ENCODE measurements at regions not wholly inside any gene's neighbourhood (a gene's known extent, or its start where the extent isn't known, plus 50 kb on each side); places are given as distances from the start of the nearest gene placed in this dataset.

- DNase-seq = no peak
Observed at GRCh38 chr12:111195316-111195715, 173.6 kb downstream of the PHETA1 start.

GRCh38 chr12:111194703-111195051 lies 174.2 kb downstream of the PHETA1 start:
- DNase-seq = no peak

DNA sequence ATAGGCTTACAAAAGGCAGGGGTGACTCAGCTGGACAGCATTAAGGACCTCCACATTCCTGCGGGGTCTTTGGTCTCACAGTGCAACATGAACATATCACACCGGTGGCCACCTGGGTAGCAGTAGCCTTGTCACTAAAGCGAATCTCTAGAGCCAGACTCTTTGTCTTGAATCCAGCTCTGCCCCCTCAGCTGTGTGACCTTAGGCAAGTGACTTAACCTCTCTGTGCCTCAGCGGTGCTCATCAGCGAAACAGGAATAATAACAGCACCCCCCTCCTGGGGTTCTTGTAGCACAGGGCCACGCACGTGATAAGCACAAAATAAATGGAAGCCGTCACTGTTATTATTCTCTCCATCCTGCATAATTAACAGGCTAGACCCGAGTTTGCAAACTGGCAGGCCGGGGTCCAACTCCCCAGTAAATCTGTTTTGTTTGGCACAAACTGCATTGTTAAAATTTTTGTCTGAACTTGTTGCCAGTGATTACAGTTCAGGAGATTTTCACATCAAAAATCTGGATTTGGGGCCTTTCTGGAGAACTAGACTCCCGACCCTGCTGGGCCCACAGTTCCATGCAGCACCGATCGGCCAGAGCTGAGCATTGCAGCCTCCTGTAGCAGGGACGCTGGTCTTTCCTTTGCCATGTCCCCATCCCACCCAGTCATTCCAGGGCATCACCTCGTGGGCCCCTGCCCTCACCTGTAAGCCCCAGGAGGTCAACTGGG lies 174.8 kb downstream of the PHETA1 start:
- no peak for DNase-seq

GRCh38 chr12:111193496-111193895 lies 175.4 kb downstream of the PHETA1 start:
- no peak for DNase-seq

- DNase-seq = no peak
Observed at GRCh38 chr12:111193067-111193466, 175.8 kb downstream of the PHETA1 start.

DNA sequence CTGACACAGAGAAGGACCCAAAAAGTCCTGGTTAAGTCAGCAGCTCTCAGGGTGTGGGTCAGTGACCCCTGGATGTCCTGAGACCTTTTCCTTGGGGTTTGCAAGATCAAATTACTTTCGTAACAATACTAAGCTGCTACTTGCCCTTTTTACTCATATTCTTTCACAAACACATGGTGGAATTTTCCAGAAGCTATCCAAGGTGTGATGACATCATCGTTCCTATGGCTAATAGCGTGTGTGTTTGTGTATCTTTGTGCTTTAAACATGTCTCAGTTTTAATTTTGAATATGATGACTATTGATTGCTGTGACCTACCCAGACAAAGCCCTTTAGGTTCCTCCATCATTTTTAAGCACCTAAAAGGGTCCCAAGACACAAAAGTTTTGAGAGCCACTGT lies 176.2 kb downstream of the PHETA1 start:
- DNase-seq = no peak

- DNase-seq = no peak
Observed at GRCh38 chr12:111190741-111191526, 178.0 kb downstream of the PHETA1 start.

- no peak for DNase-seq
Observed at GRCh38 chr12:111189792-111190191, 179.1 kb downstream of the PHETA1 start.

- DNase-seq = no peak
Observed at GRCh38 chr12:111188436-111188835, 180.5 kb downstream of the PHETA1 start.

- DNase-seq = no peak
Observed at GRCh38 chr12:111186347-111186746, 182.5 kb downstream of the PHETA1 start.

GRCh38 chr12:111185889-111186227 lies 183.0 kb downstream of the PHETA1 start:
- DNase-seq = no peak

DNA sequence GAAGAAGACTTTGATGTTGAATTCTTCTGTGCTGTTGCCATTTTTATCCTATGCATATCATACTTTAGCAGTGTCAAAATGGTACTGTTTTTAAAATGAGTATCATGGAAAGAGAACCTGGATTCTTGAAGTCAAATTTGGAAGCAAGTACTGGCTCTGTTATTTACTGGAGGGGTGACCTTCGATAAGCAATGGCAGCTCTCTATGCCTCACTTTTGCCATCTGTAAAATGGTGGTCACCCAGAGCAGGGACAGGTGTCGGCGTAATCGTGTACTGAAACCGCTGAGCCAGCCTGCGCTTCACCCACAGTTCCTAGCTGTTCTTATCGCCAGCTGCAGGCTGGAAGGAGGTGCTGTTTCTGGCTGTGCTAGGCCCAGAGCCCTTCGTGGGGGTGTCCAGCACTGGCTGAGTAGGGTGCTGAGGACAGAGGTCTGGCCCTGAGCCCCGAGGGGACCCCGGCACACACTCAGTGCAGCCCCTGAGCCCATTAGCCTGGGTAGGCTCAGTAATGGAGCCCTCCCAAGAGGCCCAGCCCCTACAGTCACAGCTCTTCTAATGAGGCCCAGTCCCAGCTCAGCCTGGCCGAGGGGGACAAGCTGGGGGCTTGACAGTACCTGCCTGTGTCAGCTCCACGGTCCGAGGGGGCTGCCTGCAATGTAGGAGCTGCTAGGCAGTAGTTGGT lies 183.5 kb downstream of the PHETA1 start:
- no peak for DNase-seq

GRCh38 chr12:111184161-111184560 lies 184.7 kb downstream of the PHETA1 start:
- DNase-seq = no peak

DNA sequence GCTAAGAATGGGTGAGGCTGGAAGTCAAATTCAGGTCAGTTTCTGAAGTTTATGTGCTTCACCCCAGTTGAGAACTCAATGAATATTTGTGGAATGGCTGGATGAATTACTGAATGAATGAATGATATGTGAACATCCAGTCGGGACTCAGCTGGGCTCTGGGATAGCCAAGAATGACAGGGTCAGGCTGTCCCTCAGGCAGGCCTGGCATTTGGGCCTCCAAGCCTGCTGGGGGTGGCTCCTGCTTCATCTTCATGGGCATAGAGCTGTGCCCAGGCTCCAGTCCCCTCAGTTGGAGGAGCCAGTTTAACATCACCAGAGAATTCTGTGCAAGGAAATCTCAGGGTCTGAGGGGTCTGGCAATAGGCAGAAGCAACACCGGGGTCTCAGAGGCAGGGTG lies 185.8 kb downstream of the PHETA1 start:
- no peak for DNase-seq

DNA sequence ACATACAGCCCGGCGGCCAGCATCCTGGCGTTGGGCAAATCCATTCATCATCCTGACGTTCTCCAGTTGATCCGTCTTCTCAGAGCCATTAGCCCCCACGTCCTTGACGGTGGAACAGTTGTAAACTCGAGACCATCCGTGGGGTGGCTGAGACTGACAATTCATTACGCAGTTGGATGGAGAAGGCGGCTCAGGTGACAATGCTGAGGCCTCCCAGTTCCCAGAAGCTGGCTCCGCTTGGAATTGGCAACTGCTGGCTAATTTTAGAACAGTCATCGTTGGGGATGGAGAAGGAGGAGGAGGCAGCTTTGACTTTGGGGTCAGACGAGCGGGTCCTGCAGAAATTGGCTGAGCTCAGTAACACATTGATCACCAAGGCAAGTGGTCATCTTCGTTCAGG lies 186.5 kb downstream of the PHETA1 start:
- DNase-seq = no peak

GRCh38 chr12:111181143-111181726 lies 187.7 kb downstream of the PHETA1 start:
- no peak for DNase-seq

- no peak for DNase-seq
Observed at GRCh38 chr12:111180426-111181142, 188.3 kb downstream of the PHETA1 start.

DNA sequence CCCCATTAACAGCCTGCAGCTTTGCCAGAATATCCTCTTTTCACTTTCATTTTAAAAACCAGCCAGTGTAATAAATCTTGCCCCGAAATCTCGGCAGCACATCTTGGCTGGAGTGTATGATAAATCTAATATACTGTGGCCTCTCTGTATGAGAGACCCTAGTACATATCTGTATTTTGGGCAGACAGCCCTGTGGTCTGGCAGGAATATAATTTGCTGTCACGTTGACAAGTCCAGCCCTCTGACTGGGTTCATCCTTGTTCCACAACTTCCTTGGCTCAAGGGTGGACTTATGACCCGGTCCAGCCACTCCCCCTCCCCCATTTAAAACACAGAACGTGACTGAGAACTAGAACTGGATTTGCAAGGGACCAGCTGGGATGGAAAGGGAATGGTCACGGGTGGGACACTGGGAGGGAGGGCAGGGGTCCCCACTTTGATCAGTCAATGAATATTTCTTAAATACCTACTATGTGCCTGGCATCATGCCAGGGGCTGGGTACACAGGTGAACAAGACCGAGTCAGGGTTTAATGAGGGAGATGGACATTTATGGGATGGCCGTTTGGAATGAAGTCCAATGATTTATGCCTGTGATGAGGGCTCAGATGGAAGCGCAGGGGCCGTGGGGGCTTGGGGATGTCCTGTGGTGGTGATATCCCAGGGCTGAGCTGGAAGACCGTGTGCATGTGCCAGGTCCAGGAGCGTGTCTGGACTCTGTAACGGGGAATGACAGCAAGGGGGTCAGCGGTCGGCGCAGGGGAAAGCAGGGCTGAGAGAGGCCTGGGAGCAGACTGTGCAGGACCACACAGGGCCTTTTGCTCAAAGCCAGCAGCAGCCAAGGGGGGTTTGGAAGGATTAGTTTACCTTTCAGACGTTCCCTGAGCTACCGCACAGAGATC lies 190.5 kb downstream of the PHETA1 start:
- DNase-seq = no peak

GRCh38 chr12:111175396-111176094 lies 193.3 kb downstream of the PHETA1 start:
- DNase-seq = no peak

DNA sequence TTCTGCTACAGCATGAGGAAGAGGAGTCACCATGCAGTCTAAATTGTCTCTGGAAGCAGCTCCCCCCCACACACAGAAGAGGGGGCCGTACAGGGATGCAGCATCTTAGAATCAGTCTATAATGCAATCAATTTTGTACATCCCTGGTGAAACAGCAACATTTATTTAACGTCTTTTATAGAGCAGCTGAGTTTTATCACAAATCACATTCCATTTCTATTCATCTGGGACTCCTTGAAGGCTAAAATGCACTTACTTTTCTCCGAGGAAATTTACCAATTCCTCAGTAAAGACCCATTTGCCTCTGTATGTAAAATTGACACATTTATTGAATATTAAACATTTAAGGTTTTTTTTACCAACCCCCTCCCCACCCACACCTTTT lies 193.9 kb downstream of the PHETA1 start:
- no peak for DNase-seq

- no peak for DNase-seq
Observed at GRCh38 chr12:111174251-111174960, 194.5 kb downstream of the PHETA1 start.

Data from effector CD4-positive, alpha-beta T cell (primary cell).